NCI-H2107 (cell line): ENCODE measurements at regions not wholly inside any gene's neighbourhood (a gene's known extent, or its start where the extent isn't known, plus 50 kb on each side); places are given as distances from the start of the nearest gene placed in this dataset.

Experiments used
- DNase-seq: peaks from one replicate; lab custom pipeline; 2025; lab: John Stamatoyannopoulos, UW

GRCh38 chr14:94924189-94924588, 154.3 kb upstream of the GSC start:
- no peak for DNase-seq

DNA sequence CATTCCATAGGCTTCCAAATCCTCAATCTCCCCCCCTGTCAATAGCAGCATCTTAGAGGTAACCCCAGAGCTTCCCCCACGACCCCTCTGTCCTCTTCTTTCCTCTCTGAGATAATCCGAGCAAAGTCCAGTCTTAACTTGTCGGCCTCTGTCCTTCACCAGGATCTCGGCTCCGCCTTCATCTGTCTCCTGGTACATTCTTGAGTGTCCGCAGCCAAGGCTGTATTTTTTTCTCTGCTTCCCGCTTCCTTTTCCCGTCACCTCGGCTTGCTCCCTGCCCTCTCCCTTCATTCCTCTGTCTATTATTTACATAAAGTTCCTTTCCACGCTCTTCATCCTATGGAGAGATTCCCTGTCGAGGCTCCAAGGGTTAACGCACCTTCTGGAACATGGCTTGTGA, 153.9 kb upstream of the GSC start:
- no peak for DNase-seq

DNA sequence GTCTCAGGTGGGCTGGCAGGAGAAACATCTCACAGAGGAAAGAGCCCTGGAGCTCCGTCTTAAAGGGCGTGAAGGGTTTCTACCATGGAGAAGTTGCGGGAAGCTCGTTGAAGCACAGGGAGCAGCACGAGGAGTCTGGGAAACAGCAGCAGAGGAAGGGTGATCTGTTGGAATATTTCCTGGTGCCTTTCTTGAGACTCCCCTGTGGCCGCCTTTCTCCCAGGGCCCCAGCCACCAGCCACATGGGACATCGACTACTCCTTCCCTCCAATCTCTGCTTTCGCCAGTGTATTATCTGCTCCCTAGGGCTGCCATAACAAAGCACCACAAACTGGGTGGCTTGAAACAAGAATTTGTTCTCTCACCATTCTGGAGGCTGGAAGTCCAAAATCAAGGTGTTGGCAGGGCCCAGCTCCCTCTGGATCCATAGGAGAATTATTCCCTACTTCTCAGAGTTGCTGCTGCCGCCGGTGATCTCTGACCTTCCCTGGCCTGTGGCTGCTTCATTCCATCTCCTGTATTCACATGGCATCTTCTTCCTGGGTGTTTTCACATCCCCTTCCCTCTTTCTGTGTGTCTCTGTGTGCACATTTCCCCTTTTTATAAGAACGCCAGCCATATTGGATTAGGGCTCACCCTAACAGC, 152.8 kb upstream of the GSC start:
- DNase-seq = no peak

DNA sequence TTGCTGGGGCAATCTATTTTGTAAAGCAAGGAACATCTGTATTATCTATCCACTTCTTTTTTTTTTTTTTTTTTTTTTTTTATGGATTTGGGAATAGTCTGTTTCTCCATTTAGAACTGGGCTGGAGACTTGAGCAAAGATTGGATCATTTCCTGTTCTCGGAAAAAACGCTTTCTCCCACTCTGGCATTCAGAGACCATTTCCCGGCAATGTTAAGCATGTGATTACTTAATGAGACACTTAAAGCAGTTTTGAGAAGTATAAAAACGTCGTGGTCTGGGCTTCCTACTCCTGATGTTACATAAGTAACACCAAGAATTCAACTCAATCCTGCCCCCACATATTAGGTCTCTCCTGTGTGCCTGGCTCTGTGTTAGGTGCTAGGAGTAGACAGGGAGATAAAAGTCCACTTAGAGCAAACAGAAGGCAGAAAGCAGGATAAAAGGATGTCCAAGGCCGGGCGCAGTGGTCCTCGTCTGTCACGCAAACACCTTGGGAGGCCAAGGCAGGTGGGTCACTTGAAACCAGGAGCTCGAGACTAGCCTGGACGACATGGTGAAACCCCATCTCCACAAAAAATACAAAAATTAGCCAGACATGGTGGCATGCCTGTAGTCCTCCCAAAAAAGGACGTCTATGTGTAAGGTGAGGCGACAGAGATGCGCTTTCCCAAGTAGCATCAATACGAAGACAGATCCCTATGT, 152.1 kb upstream of the GSC start:
- no peak for DNase-seq

- DNase-seq = no peak
Observed at GRCh38 chr14:94921456-94921855, 151.5 kb upstream of the GSC start.

DNA sequence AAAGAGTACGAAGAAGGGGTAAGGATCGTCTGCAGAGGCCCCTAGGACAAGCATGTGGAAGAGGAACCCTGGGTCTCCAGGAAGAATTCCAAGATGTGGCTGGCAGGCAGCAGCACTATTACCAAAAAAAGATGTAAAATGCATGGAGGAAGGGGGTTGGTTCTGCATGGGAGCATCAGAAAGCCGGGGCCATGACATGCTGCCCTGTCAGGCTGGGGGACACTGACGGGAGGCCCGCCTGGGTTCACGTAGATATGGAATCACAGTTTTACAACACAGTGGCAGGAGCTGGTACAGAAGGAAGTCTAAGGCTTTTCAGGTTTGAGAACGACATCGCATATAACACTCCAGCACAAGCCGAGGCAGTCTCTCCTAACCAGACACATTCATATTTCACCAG, 150.0 kb upstream of the GSC start:
- DNase-seq = no peak

DNA sequence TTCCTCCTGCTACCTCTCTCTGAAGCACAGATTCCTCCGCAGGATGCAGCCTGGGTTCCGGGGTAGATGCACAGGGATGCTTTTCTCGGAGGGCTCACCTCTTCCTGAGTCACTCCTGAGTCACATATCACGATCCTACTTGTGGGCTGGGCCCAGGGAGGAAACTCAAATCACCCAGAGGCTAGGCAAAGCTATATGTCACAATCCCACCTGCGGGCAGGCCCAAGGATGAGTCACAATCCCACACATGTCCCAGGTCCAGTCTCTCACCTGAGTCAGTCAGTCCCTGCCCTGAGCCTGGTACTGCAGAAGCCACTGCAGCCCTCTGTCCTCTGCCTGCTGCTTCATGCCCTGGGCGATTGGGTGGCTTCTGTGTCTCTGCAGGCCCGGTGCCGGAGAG, 149.0 kb upstream of the GSC start:
- DNase-seq = no peak

DNA sequence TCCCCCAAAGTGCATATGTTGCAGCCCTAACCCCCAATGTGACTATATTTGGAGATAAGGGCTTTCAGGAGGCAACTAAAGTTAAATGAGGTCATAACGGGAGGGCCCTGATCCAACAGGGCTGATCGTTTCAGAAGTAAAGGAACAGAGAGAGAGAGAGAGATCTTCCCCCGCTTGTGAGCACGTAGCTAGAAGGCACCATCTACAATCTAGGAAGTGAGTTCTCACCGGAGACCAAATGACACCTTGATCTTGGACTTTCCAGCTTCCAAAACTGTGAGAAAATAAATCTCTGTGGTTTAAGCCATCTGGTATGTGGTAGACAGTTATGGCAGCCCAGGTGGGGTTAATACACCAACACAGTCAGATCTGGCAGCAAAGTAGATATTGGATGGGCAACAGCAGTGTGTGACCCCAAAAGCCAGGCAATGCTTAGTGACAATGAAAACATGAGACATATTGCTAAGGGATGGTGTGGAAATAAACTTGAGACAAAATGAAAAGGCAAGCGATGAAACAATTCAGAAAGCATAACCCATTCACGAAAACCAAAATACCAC, 147.2 kb upstream of the GSC start:
- no peak for DNase-seq

DNA sequence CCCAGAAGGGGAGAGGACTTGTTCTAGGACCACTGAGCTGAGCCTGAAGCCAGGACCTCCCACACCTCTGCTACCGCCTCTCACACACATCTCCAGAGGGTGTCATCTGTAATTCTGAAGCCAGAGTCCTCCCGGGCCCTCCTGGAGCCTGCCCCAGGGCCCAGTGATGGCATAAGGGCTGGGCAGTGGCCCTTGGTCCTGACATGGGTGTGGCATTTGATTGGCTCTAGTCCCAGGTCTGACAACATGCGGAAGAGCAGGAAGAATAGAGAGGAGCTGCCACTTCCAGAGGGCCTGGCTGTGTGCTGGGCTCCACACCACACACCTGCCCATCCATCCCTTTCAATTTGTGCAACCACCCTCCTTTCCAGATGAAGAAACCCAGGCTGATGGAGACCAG, 144.3 kb upstream of the GSC start:
- DNase-seq = no peak

DNA sequence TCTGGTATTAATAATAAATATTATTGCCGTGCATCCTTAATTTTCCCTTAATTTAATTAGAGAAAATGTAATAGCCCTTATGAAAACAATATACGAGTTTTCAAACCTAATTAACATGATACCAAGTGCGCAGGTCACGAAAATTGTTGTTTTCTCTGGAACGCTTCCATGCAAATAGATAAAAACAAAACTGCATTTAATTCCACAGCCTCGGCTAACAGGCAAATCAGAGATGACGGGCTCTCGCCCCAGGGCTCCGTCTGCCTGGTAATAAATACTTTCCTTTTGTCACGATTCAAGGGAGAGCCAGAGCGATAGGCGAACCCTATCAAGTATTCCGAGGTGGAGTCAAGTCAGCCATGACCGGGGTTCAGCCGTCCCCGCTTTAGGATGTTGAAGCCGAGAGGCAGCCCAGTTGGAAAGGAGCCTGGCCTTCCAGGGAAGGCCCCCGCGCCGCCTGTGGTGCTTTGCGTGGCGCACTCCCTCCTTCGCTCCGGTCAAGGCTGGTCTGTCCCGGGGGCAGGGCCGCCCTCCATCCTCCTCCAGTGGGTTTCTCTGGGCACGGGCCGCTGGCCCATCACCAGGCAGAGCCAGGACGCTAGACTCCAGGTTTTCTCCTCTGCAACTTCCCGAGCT, 137.8 kb upstream of the GSC start:
- no peak for DNase-seq

DNA sequence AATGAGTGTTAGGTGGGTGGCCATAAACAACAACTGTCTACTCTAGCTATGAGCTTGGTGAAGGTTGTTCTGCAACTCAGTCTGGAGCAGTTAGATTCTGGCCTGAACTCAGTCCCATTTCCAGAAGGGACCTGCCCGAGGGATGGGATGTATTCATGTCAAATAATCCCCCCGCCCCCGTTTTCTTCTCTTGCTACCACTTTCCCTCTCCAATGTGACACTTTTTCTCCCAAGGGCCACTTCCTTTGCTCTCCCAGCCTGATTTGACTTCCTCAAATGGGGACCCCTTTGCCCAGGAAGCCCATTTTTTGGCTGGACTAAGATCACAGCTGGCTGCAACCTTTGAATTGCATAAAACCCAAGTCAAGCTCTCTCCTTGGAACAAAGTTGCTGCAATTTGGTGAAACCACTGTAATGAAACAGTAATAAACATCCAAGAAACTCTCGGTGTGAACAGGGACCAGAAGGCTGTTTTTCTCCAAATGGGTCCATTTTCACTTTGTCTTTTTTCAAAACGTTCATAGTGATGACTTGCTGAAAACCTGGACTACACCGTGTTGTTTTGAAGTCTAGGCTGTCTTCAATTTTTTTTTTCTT, 137.2 kb upstream of the GSC start:
- DNase-seq = no peak

DNA sequence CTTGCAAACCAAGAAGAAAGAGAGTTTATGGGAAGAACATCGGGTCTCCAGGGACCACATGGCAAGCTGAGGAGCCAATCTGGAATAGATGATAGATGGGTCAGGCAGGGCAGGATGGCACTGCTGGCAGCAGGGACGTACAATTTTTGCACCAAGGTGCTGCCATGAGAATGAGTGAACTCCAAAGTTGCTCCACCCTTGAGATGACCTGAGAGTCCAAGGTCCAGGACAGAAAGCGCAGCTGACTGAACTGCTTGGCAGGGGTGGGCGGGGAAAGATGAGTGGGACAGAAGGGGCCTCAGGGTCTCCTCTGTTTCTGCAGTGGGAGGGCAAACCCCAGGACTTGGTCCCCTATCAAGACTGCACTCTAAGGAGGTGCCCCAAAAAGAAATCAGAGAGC, 136.7 kb upstream of the GSC start:
- no peak for DNase-seq

GRCh38 chr14:94904636-94905035, 134.7 kb upstream of the GSC start:
- DNase-seq = no peak

DNA sequence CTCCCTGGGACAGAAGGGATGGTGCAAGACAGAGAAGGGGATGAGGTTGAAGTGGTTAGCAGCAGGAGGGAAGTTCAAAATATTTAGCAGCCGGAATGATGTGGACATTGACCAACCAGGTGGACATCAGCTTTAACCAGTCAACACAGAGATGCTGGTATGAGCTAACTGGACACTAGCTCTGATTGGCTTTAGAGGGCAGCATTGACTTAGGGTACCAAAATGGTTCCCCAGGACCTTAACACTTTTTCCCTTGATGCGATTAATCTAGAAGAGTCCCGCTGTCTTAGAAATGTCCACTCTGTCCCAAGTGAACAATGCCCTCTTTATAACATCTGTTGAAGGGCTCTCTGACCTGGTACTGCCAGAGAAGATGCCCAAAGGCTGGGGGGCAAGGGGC, 134.0 kb upstream of the GSC start:
- no peak for DNase-seq

- no peak for DNase-seq
Observed at GRCh38 chr14:94903338-94903737, 133.4 kb upstream of the GSC start.

DNA sequence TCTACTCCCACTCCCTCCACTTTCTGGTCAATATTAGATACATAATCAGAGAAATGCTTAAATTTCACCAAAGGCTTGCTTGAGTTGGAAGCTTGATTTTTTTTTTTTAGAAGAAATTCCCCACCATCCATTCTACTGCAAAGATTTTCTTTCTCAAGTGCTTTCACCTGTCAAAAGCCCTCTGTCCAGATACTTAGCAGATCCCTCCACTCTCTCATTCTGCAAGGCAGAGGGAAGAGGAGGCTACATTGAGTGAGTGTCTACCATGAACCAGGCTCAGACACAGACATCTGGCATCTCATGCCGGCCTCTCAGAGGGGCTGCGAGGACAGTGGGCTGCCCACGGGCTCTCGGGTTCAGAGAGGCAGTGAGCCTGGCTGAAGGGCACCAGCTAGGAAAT, 127.6 kb upstream of the GSC start:
- no peak for DNase-seq

DNA sequence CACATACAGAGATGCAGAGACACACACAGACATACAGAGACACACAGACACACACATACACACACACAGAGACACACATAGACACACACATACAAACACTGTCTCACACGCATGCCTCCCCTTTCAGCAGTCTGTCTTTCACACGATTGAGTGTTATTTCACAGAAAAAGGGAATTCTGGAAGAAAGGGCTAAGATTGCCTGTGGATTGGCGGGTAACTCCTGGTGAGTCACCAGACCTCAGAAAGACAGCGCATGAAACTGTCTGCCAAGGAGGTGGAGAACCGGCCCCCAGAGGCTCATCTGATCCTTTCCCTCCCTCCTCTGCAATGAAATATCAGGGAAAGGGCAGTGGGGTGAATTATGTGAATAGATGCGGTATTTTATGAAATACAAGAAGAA, 127.2 kb upstream of the GSC start:
- no peak for DNase-seq

- DNase-seq = no peak
Observed at GRCh38 chr14:94893411-94894160, 123.7 kb upstream of the GSC start.

DNA sequence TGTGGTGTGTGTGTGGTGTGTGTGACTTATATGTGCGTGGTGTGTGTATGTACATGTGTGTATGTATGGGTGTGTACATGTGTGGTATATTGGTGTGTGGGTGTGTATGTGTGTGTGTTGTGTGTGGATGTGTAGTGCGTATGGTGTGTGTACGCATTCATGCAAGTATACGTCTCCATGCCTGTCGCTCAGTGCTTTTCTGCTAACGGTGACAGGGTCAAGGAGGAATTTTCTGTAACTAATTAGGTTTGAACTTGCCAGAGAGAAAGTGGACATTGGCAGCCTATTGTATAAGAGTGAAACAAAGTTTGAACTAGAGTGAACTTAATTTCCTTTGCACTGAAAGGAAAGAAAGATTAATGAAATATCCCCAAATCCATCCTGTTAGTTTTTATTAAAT, 120.9 kb upstream of the GSC start:
- DNase-seq = no peak

DNA sequence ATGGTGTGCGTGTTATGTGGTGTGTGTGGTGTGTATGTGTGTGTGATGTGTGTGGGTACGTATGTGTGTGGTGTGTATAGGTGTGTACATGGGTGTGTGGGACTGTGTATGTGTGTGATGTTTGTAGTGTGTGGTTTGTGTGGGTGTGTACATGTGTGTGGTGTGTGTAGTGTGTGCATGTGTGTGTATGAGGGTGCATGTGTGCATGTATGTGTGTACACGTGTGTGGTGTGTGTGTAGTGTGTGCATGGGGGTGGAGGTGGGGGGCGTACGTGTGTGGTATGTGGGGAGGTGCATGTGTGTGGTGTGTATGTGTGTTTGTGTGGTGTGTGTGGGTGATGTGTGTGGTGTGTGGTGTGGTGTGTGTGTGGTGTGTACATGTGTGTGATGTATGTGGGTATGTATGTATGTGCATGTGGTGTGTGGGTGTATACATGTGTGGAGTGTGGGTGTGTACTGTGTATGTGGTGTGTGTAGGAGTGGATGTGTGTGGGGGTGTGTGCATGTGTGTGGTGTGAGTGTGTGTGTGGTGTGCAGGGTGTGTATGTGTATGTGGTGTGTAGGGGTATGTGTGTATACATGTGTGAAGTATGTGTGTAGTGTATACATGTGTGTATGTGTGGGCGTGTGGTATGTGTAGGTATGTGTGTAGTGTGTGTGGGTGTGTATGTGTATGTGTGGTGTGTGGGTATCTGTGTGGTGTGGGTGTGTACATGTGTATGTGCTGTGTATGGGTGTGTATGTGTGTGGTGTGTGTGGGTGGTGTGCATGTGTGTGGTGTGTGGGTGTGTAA, 119.8 kb upstream of the GSC start:
- no peak for DNase-seq

GRCh38 chr14:94888121-94888520, 118.2 kb upstream of the GSC start:
- no peak for DNase-seq
